ENCODE measurements at regions not wholly inside any gene's neighbourhood (a gene's known extent, or its start where the extent isn't known, plus 50 kb on each side); places are given as distances from the start of the nearest gene placed in this dataset.
A peak's percentile ranks its signal among the peaks of the same experiment; 100 is the strongest.

GRCh38 chr20:52295556-52295955 lies 104.0 kb upstream of the ZFP64 start:
- TF ChIP-seq EZH2 (IDR thresholded peaks at IDR 0.05) (no peak), POLR2AphosphoS5 (IDR thresholded peaks at IDR 0.05; ENCODE audit: borderline replicate concordance, low read depth, low read length) (no peak), FOXP2 (optimal IDR thresholded peaks at IDR 0.05; ENCODE audit: control extremely low read depth, extremely low read length, insufficient read depth) (no peak)
- Histone ChIP-seq H3K9me3 (ENCODE audit: low read depth, low read length) (no peaks in the 10 kb centered on the region), H3K27ac (peak overlapping the region; percentile 40; the same call in 1 of the 2 replicates), H3K9ac (ENCODE audit: insufficient read length) (no peak overlapping the region), H3K36me3 (ENCODE audit: insufficient read depth, low read length) (no peaks in the 10 kb centered on the region), H3K4me3 (no peak overlapping the region)
- no peak for DNase-seq (ENCODE audit: low read depth, low spot score)

GRCh38 chr20:52294106-52294628 lies 102.6 kb upstream of the ZFP64 start:
- Histone ChIP-seq H3K27ac (no peak overlapping the region), H3K4me3 (no peak overlapping the region), H3K9me3 (ENCODE audit: low read depth, low read length) (no peaks in the 10 kb centered on the region), H3K36me3 (ENCODE audit: insufficient read depth, low read length) (no peaks in the 10 kb centered on the region), H3K9ac (ENCODE audit: insufficient read length) (no peak overlapping the region)
- no peak for TF ChIP-seq FOXP2 (optimal IDR thresholded peaks at IDR 0.05; ENCODE audit: control extremely low read depth, extremely low read length, insufficient read depth)
- TF ChIP-seq EZH2 (IDR thresholded peaks at IDR 0.05), result no peak
- no peak for TF ChIP-seq POLR2AphosphoS5 (IDR thresholded peaks at IDR 0.05; ENCODE audit: borderline replicate concordance, low read depth, low read length)
- DNase-seq (ENCODE audit: low read depth, low spot score), result no peak

GRCh38 chr20:52291109-52291508 lies 99.5 kb upstream of the ZFP64 start:
- peak overlapping the region; percentile 97 for H3K27ac ChIP-seq
- H3K36me3 ChIP-seq (ENCODE audit: insufficient read depth, low read length), result no peaks in the 10 kb centered on the region
- H3K9me3 ChIP-seq (ENCODE audit: low read depth, low read length), result no peaks in the 10 kb centered on the region
- H3K4me3 ChIP-seq, result peak overlapping the region; percentile 60
- no peak for DNase-seq (ENCODE audit: low read depth, low spot score)
- H3K9ac ChIP-seq (ENCODE audit: insufficient read length), result peak overlapping the region; percentile 78
- TF ChIP-seq FOXP2 (optimal IDR thresholded peaks at IDR 0.05; ENCODE audit: control extremely low read depth, extremely low read length, insufficient read depth), result peak; percentile 30
- no peak for TF ChIP-seq EZH2 (IDR thresholded peaks at IDR 0.05)

- Histone ChIP-seq H3K9ac (ENCODE audit: insufficient read length) (peak overlapping the region; percentile 78), H3K9me3 (ENCODE audit: low read depth, low read length) (no peaks in the 10 kb centered on the region), H3K36me3 (ENCODE audit: insufficient read depth, low read length) (no peaks in the 10 kb centered on the region), H3K27ac (peak overlapping the region; percentile 97), H3K4me3 (peak overlapping the region; percentile 60)
- TF ChIP-seq EZH2 (IDR thresholded peaks at IDR 0.05), result no peak
- no peak for TF ChIP-seq FOXP2 (optimal IDR thresholded peaks at IDR 0.05; ENCODE audit: control extremely low read depth, extremely low read length, insufficient read depth)
- TF ChIP-seq POLR2AphosphoS5 (IDR thresholded peaks at IDR 0.05; ENCODE audit: borderline replicate concordance, low read depth, low read length), result no peak
- DNase-seq (ENCODE audit: low read depth, low spot score), result no peak
Measured at GRCh38 chr20:52290569-52290968, 99.0 kb upstream of the ZFP64 start.

GRCh38 chr20:52289956-52290565 lies 98.5 kb upstream of the ZFP64 start:
- H3K9ac ChIP-seq (ENCODE audit: insufficient read length), result peak overlapping the region; percentile 78
- H3K36me3 ChIP-seq (ENCODE audit: insufficient read depth, low read length), result no peaks in the 10 kb centered on the region
- H3K4me3 ChIP-seq, result no peak overlapping the region
- DNase-seq (ENCODE audit: low read depth, low spot score), result no peak
- peak overlapping the region; percentile 97 for H3K27ac ChIP-seq
- no peaks in the 10 kb centered on the region for H3K9me3 ChIP-seq (ENCODE audit: low read depth, low read length)
- TF ChIP-seq EZH2 (IDR thresholded peaks at IDR 0.05) (no peak), FOXP2 (optimal IDR thresholded peaks at IDR 0.05; ENCODE audit: control extremely low read depth, extremely low read length, insufficient read depth) (no peak), POLR2AphosphoS5 (IDR thresholded peaks at IDR 0.05; ENCODE audit: borderline replicate concordance, low read depth, low read length) (no peak)

GRCh38 chr20:52280407-52280806 lies 88.8 kb upstream of the ZFP64 start:
- DNase-seq (ENCODE audit: low read depth, low spot score), result no peak
- Histone ChIP-seq H3K9ac (ENCODE audit: insufficient read length) (peak overlapping the region; percentile 14), H3K4me3 (peak overlapping the region; percentile 57), H3K27ac (peak overlapping the region; percentile 95), H3K36me3 (ENCODE audit: insufficient read depth, low read length) (no peaks in the 10 kb centered on the region), H3K9me3 (ENCODE audit: low read depth, low read length) (no peaks in the 10 kb centered on the region)
- TF ChIP-seq FOXP2 (optimal IDR thresholded peaks at IDR 0.05; ENCODE audit: control extremely low read depth, extremely low read length, insufficient read depth), result no peak
- TF ChIP-seq EZH2 (IDR thresholded peaks at IDR 0.05), result no peak
- TF ChIP-seq POLR2AphosphoS5 (IDR thresholded peaks at IDR 0.05; ENCODE audit: borderline replicate concordance, low read depth, low read length), result no peak

- Histone ChIP-seq H3K27ac (peak overlapping the region; percentile 95), H3K4me3 (peak overlapping the region; percentile 57), H3K9ac (ENCODE audit: insufficient read length) (peak overlapping the region; percentile 8), H3K36me3 (ENCODE audit: insufficient read depth, low read length) (no peaks in the 10 kb centered on the region), H3K9me3 (ENCODE audit: low read depth, low read length) (no peaks in the 10 kb centered on the region)
- TF ChIP-seq POLR2AphosphoS5 (IDR thresholded peaks at IDR 0.05; ENCODE audit: borderline replicate concordance, low read depth, low read length) (peak; percentile 46; the same call in 1 of the 2 replicates), FOXP2 (optimal IDR thresholded peaks at IDR 0.05; ENCODE audit: control extremely low read depth, extremely low read length, insufficient read depth) (peak; percentile 55), EZH2 (IDR thresholded peaks at IDR 0.05) (no peak)
- peak; percentile 97 for DNase-seq (ENCODE audit: low read depth, low spot score)
Measured at GRCh38 chr20:52279706-52280105, 88.1 kb upstream of the ZFP64 start.

- Histone ChIP-seq H3K9me3 (ENCODE audit: low read depth, low read length) (no peaks in the 10 kb centered on the region), H3K9ac (ENCODE audit: insufficient read length) (no peak overlapping the region), H3K4me3 (no peak overlapping the region), H3K36me3 (ENCODE audit: insufficient read depth, low read length) (no peaks in the 10 kb centered on the region), H3K27ac (peak overlapping the region; percentile 88)
- DNase-seq (ENCODE audit: low read depth, low spot score), result no peak
- TF ChIP-seq FOXP2 (optimal IDR thresholded peaks at IDR 0.05; ENCODE audit: control extremely low read depth, extremely low read length, insufficient read depth) (no peak), EZH2 (IDR thresholded peaks at IDR 0.05) (no peak)
Measured at GRCh38 chr20:52275181-52275691, 83.7 kb upstream of the ZFP64 start.

Data from SK-N-MC (cell line).